ENCODE measurements at regions not wholly inside any gene's neighbourhood (a gene's known extent, or its start where the extent isn't known, plus 50 kb on each side); places are given as distances from the start of the nearest gene placed in this dataset.

GRCh38 chr5:98664736-98665135, 108.7 kb upstream of the RGMB start:
- H3K27me3 Mint-ChIP-seq (ENCODE audit: low read depth in 3 of 3), result no peaks in the 10 kb centered on the region
- Histone ChIP-seq H3K9me3 (replicated peaks in 1 of 2; ENCODE audit: control insufficient read depth in 1 of 2, insufficient read depth in 1 of 2, low read length in 2 of 2) (peaks cover 34 to 47% of the 10 kb centered on the region in 2 donors), H3K4me2 (replicated peaks; ENCODE audit: extremely low read depth, low read length, poor library complexity, severe bottlenecking) (no peak overlapping the region), H4K20me1 (ENCODE audit: insufficient read depth, low read length) (no peaks in the 10 kb centered on the region), H3K27me3 (ENCODE audit: control insufficient read depth in 2 of 2, insufficient read depth in 2 of 2, low read length in 2 of 2) (no peaks in the 10 kb centered on the region), H3K27ac (ENCODE audit: low read depth in 1 of 2, low read length in 2 of 2) (no peak overlapping the region), H3K79me2 (ENCODE audit: insufficient read depth, low read length) (no peaks in the 10 kb centered on the region), H3K4me1 (ENCODE audit: control insufficient read depth in 1 of 2, insufficient read depth in 2 of 2, low read length in 2 of 2) (no peaks in the 10 kb centered on the region), H3K4me3 (replicated peaks in 1 of 3; ENCODE audit: low read depth in 2 of 3, low read length in 3 of 3) (no peak overlapping the region), H3K36me3 (replicated peaks in 1 of 2; ENCODE audit: control insufficient read depth in 1 of 2, insufficient read depth in 2 of 2, low read length in 2 of 2) (no peaks in the 10 kb centered on the region), H3K9ac (ENCODE audit: insufficient read depth, low read length, poor library complexity, severe bottlenecking) (no peak overlapping the region), H2AFZ (ENCODE audit: insufficient read depth, low read depth, low read length, poor library complexity, severe bottlenecking) (no peak overlapping the region)
- H3K36me3 Mint-ChIP-seq, result no peaks in the 10 kb centered on the region
- H3K9me3 Mint-ChIP-seq, result peaks cover 11 to 38% (median 20%) of the 10 kb centered on the region in 7 donors
- intact Hi-C loops (cut with micrococcal nuclease), result no loop called here
- H3K27ac Mint-ChIP-seq, result no peak overlapping the region
- TF ChIP-seq, protein P1, sequence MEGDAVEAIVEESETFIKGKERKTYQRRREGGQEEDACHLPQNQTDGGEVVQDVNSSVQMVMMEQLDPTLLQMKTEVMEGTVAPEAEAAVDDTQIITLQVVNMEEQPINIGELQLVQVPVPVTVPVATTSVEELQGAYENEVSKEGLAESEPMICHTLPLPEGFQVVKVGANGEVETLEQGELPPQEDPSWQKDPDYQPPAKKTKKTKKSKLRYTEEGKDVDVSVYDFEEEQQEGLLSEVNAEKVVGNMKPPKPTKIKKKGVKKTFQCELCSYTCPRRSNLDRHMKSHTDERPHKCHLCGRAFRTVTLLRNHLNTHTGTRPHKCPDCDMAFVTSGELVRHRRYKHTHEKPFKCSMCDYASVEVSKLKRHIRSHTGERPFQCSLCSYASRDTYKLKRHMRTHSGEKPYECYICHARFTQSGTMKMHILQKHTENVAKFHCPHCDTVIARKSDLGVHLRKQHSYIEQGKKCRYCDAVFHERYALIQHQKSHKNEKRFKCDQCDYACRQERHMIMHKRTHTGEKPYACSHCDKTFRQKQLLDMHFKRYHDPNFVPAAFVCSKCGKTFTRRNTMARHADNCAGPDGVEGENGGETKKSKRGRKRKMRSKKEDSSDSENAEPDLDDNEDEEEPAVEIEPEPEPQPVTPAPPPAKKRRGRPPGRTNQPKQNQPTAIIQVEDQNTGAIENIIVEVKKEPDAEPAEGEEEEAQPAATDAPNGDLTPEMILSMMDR (IDR thresholded peaks at IDR 0.05), result no peak
- WGBS (ENCODE audit: insufficient coverage), result 98% methylated on average over 4 of the region's 4 CpGs
- H3K4me1 Mint-ChIP-seq, result no peaks in the 10 kb centered on the region
- DNase-seq, result no peak
- no peak overlapping the region for H3K4me3 Mint-ChIP-seq

- Histone ChIP-seq H3K27ac (ENCODE audit: low read depth in 1 of 2, low read length in 2 of 2) (no peak overlapping the region), H2AFZ (ENCODE audit: insufficient read depth, low read depth, low read length, poor library complexity, severe bottlenecking) (no peak overlapping the region), H3K4me3 (replicated peaks in 1 of 3; ENCODE audit: low read depth in 2 of 3, low read length in 3 of 3) (no peak overlapping the region), H3K9me3 (replicated peaks in 1 of 2; ENCODE audit: control insufficient read depth in 1 of 2, insufficient read depth in 1 of 2, low read length in 2 of 2) (no peaks in the 10 kb centered on the region), H3K4me2 (replicated peaks; ENCODE audit: extremely low read depth, low read length, poor library complexity, severe bottlenecking) (no peak overlapping the region), H3K79me2 (ENCODE audit: insufficient read depth, low read length) (no peaks in the 10 kb centered on the region), H3K27me3 (ENCODE audit: control insufficient read depth in 2 of 2, insufficient read depth in 2 of 2, low read length in 2 of 2) (no peaks in the 10 kb centered on the region), H3K9ac (ENCODE audit: insufficient read depth, low read length, poor library complexity, severe bottlenecking) (no peak overlapping the region), H3K4me1 (ENCODE audit: control insufficient read depth in 1 of 2, insufficient read depth in 2 of 2, low read length in 2 of 2) (no peaks in the 10 kb centered on the region), H4K20me1 (ENCODE audit: insufficient read depth, low read length) (no peaks in the 10 kb centered on the region), H3K36me3 (replicated peaks in 1 of 2; ENCODE audit: control insufficient read depth in 1 of 2, insufficient read depth in 2 of 2, low read length in 2 of 2) (no peaks in the 10 kb centered on the region)
- H3K36me3 Mint-ChIP-seq, result no peaks in the 10 kb centered on the region
- H3K27ac Mint-ChIP-seq, result no peak overlapping the region
- no peak for DNase-seq
- peaks cover 0 to 6% (median 2%) of the 10 kb centered on the region in 7 donors for H3K9me3 Mint-ChIP-seq
- no peaks in the 10 kb centered on the region for H3K27me3 Mint-ChIP-seq (ENCODE audit: low read depth in 3 of 3)
- TF ChIP-seq, protein P1 (IDR thresholded peaks at IDR 0.05), result no peak
- intact Hi-C loops (cut with micrococcal nuclease), result no loop called here
- H3K4me1 Mint-ChIP-seq, result no peaks in the 10 kb centered on the region
- 80% methylated on average over 1 of the region's 4 CpGs for WGBS (ENCODE audit: insufficient coverage)
- H3K4me3 Mint-ChIP-seq, result no peak overlapping the region
Measured at GRCh38 chr5:98679963-98680362, 93.5 kb upstream of the RGMB start.
